ENCODE measurements at regions not wholly inside any gene's neighbourhood (a gene's known extent, or its start where the extent isn't known, plus 50 kb on each side); places are given as distances from the start of the nearest gene placed in this dataset.

- Mint-ChIP-seq H3K27me3 (ENCODE audit: low read depth) (no peaks in the 10 kb centered on the region), H3K9me3 (ENCODE audit: insufficient read depth) (no peaks in the 10 kb centered on the region), H3K4me3 (no peak overlapping the region), H3K27ac (no peak overlapping the region), H3K36me3 (ENCODE audit: low read depth) (no peaks in the 10 kb centered on the region), H3K4me1 (ENCODE audit: low read depth) (no peaks in the 10 kb centered on the region)
- ATAC-seq, result no peak
- no peak for DNase-seq
- ChIA-PET CTCF (no interaction called here), POLR2A (interaction anchor here (0.6 kb wide), 1 partner anchor 1042 kb away, joined by 4 read pairs; no protein-coding TSS in a partner anchor)
Observed at GRCh38 chr6:50608421-50608820, 104.9 kb upstream of the TFAP2D start.

GRCh38 chr6:50610562-50610961 is 102.8 kb upstream of the TFAP2D start:
- Mint-ChIP-seq H3K4me1 (ENCODE audit: low read depth) (no peaks in the 10 kb centered on the region), H3K27me3 (ENCODE audit: low read depth) (no peaks in the 10 kb centered on the region), H3K4me3 (no peak overlapping the region), H3K9me3 (ENCODE audit: insufficient read depth) (no peaks in the 10 kb centered on the region), H3K36me3 (ENCODE audit: low read depth) (no peaks in the 10 kb centered on the region), H3K27ac (no peak overlapping the region)
- DNase-seq (no peak), ATAC-seq (no peak)
- ChIA-PET POLR2A (no interaction called here), CTCF (no interaction called here)

- Mint-ChIP-seq H3K4me3 (no peak overlapping the region), H3K36me3 (ENCODE audit: low read depth) (no peaks in the 10 kb centered on the region), H3K27ac (no peak overlapping the region), H3K4me1 (ENCODE audit: low read depth) (no peaks in the 10 kb centered on the region), H3K9me3 (ENCODE audit: insufficient read depth) (no peaks in the 10 kb centered on the region), H3K27me3 (ENCODE audit: low read depth) (no peaks in the 10 kb centered on the region)
- no peak for DNase-seq
- ATAC-seq, result no peak
- CTCF ChIA-PET, result no interaction called here
- POLR2A ChIA-PET, result no interaction called here
Observed at GRCh38 chr6:50635429-50635828, 77.9 kb upstream of the TFAP2D start.

GRCh38 chr6:50637267-50637666 is 76.1 kb upstream of the TFAP2D start:
- CTCF ChIA-PET, result no interaction called here
- H3K4me3 Mint-ChIP-seq, result no peak overlapping the region
- H3K27ac Mint-ChIP-seq, result no peak overlapping the region
- ATAC-seq, result no peak
- no peaks in the 10 kb centered on the region for H3K27me3 Mint-ChIP-seq (ENCODE audit: low read depth)
- POLR2A ChIA-PET, result no interaction called here
- no peaks in the 10 kb centered on the region for H3K36me3 Mint-ChIP-seq (ENCODE audit: low read depth)
- H3K9me3 Mint-ChIP-seq (ENCODE audit: insufficient read depth), result no peaks in the 10 kb centered on the region
- H3K4me1 Mint-ChIP-seq (ENCODE audit: low read depth), result no peaks in the 10 kb centered on the region
- DNase-seq, result no peak

GRCh38 chr6:50649086-50649485 is 64.2 kb upstream of the TFAP2D start:
- ChIA-PET POLR2A (no interaction called here), CTCF (no interaction called here)
- DNase-seq (no peak), ATAC-seq (no peak)
- Mint-ChIP-seq H3K27ac (no peak overlapping the region), H3K4me1 (ENCODE audit: low read depth) (no peaks in the 10 kb centered on the region), H3K9me3 (ENCODE audit: insufficient read depth) (peaks cover 12% of the 10 kb centered on the region), H3K27me3 (ENCODE audit: low read depth) (no peaks in the 10 kb centered on the region), H3K4me3 (no peak overlapping the region), H3K36me3 (ENCODE audit: low read depth) (no peaks in the 10 kb centered on the region)

GRCh38 chr6:50653253-50653652 is 60.1 kb upstream of the TFAP2D start:
- H3K36me3 Mint-ChIP-seq (ENCODE audit: low read depth), result no peaks in the 10 kb centered on the region
- DNase-seq (no peak), ATAC-seq (no peak)
- H3K4me3 Mint-ChIP-seq, result no peak overlapping the region
- no peaks in the 10 kb centered on the region for H3K4me1 Mint-ChIP-seq (ENCODE audit: low read depth)
- peaks cover 11% of the 10 kb centered on the region for H3K9me3 Mint-ChIP-seq (ENCODE audit: insufficient read depth)
- POLR2A ChIA-PET, result no interaction called here
- no peak overlapping the region for H3K27ac Mint-ChIP-seq
- CTCF ChIA-PET, result interaction anchor here (0.6 kb wide), 1 partner anchor 212 kb away, joined by 3 read pairs; no protein-coding TSS in a partner anchor
- H3K27me3 Mint-ChIP-seq (ENCODE audit: low read depth), result no peaks in the 10 kb centered on the region

GRCh38 chr6:50654155-50654554 is 59.2 kb upstream of the TFAP2D start:
- no peak overlapping the region for H3K27ac Mint-ChIP-seq
- H3K4me1 Mint-ChIP-seq (ENCODE audit: low read depth), result no peaks in the 10 kb centered on the region
- H3K27me3 Mint-ChIP-seq (ENCODE audit: low read depth), result no peaks in the 10 kb centered on the region
- no peak for ATAC-seq
- POLR2A ChIA-PET, result no interaction called here
- H3K4me3 Mint-ChIP-seq, result no peak overlapping the region
- CTCF ChIA-PET, result no interaction called here
- DNase-seq, result no peak
- no peaks in the 10 kb centered on the region for H3K36me3 Mint-ChIP-seq (ENCODE audit: low read depth)
- peaks cover 5% of the 10 kb centered on the region for H3K9me3 Mint-ChIP-seq (ENCODE audit: insufficient read depth)

GRCh38 chr6:50655848-50656453 is 57.4 kb upstream of the TFAP2D start:
- POLR2A ChIA-PET, result no interaction called here

GRCh38 chr6:50657513-50657912 is 55.8 kb upstream of the TFAP2D start:
- H3K36me3 Mint-ChIP-seq (ENCODE audit: low read depth), result no peaks in the 10 kb centered on the region
- H3K4me3 Mint-ChIP-seq, result no peak overlapping the region
- no peaks in the 10 kb centered on the region for H3K9me3 Mint-ChIP-seq (ENCODE audit: insufficient read depth)
- POLR2A ChIA-PET, result no interaction called here
- no peaks in the 10 kb centered on the region for H3K4me1 Mint-ChIP-seq (ENCODE audit: low read depth)
- no peaks in the 10 kb centered on the region for H3K27me3 Mint-ChIP-seq (ENCODE audit: low read depth)
- DNase-seq (no peak), ATAC-seq (no peak)
- no peak overlapping the region for H3K27ac Mint-ChIP-seq
- CTCF ChIA-PET, result no interaction called here

More at GRCh38 chr6:50655848-50656453, 57.4 kb upstream of the TFAP2D start:
- Mint-ChIP-seq H3K27ac (no peak overlapping the region), H3K4me3 (no peak overlapping the region), H3K27me3 (ENCODE audit: low read depth) (no peaks in the 10 kb centered on the region), H3K36me3 (ENCODE audit: low read depth) (no peaks in the 10 kb centered on the region), H3K4me1 (ENCODE audit: low read depth) (no peaks in the 10 kb centered on the region), H3K9me3 (ENCODE audit: insufficient read depth) (no peaks in the 10 kb centered on the region)
- ATAC-seq (no peak), DNase-seq (no peak)
- CTCF ChIA-PET, result no interaction called here

- no peaks in the 10 kb centered on the region for H3K4me1 Mint-ChIP-seq (ENCODE audit: low read depth)
- no peak for DNase-seq
- no peak for ATAC-seq
- no peaks in the 10 kb centered on the region for H3K36me3 Mint-ChIP-seq (ENCODE audit: low read depth)
- ChIA-PET POLR2A (no interaction called here), CTCF (no interaction called here)
- H3K4me3 Mint-ChIP-seq, result no peak overlapping the region
- H3K9me3 Mint-ChIP-seq (ENCODE audit: insufficient read depth), result no peaks in the 10 kb centered on the region
- no peak overlapping the region for H3K27ac Mint-ChIP-seq
- H3K27me3 Mint-ChIP-seq (ENCODE audit: low read depth), result no peaks in the 10 kb centered on the region
Observed at GRCh38 chr6:50658561-50658960, 54.8 kb upstream of the TFAP2D start.

- no peaks in the 10 kb centered on the region for H3K9me3 Mint-ChIP-seq (ENCODE audit: insufficient read depth)
- no peaks in the 10 kb centered on the region for H3K27me3 Mint-ChIP-seq (ENCODE audit: low read depth)
- no peak overlapping the region for H3K27ac Mint-ChIP-seq
- no peak overlapping the region for H3K4me3 Mint-ChIP-seq
- H3K36me3 Mint-ChIP-seq (ENCODE audit: low read depth), result no peaks in the 10 kb centered on the region
- CTCF ChIA-PET, result no interaction called here
- DNase-seq (no peak), ATAC-seq (no peak)
- POLR2A ChIA-PET, result no interaction called here
- H3K4me1 Mint-ChIP-seq (ENCODE audit: low read depth), result no peaks in the 10 kb centered on the region
Observed at GRCh38 chr6:50661636-50662035, 51.7 kb upstream of the TFAP2D start.
